ENCODE measurements at regions not wholly inside any gene's neighbourhood (a gene's known extent, or its start where the extent isn't known, plus 50 kb on each side); places are given as distances from the start of the nearest gene placed in this dataset.

DNA sequence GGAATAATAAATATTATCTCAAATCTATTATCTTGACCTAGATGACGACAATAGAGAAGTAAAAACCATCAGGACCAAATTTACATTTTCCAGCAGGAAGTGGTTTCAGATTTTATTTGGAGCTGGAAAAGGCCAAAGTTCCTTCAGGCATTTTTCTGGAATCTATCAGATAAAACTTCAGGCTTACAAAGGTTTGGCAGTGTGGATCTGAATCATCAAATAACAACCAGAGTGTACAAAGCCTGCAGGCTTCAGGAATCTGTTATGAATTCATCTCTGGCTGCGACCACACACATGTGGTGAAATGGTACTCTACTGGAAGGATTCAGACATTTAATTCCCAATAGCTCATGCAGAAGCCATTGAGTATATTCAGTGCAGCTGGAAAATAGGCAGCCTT is 726.4 kb upstream of the GRAMD2B start:
- TF ChIP-seq POLR2A (IDR thresholded peaks at IDR 0.05; ENCODE audit: low read length), result no peak
- no peak for TF ChIP-seq GATA1 (IDR thresholded peaks at IDR 0.05; ENCODE audit: low read depth, low read length)

All from erythroblast (primary cell).